Stomach (tissue), 4 donors: ENCODE measurements at regions not wholly inside any gene's neighbourhood (a gene's known extent, or its start where the extent isn't known, plus 50 kb on each side); places are given as distances from the start of the nearest gene placed in this dataset.

ENCODE experiments used
- POLR2AphosphoS5 ChIP-seq, 3 donors: sonication (generic); formaldehyde crosslinking; IDR thresholded peaks; one replicate each; pipeline ENCODE4 v1.6.1; 2016; ENCODE audit warnings: antibody characterized with exemption in 3 of 3
- TF ChIP-seq, protein P1 (sequence below), 7 experiments: fragments of 450-650 bp in 4 of 7; fragments of 200-600 bp in 3 of 7; sonication (generic) in 3 of 7; IDR thresholded peaks; one replicate each; pipeline ENCODE4 v1.5.1; 2016 to 2019; ENCODE audit warnings: antibody characterized with exemption in 7 of 7, control low read depth in 2 of 7, mild to moderate bottlenecking in 1 of 7

DNA sequence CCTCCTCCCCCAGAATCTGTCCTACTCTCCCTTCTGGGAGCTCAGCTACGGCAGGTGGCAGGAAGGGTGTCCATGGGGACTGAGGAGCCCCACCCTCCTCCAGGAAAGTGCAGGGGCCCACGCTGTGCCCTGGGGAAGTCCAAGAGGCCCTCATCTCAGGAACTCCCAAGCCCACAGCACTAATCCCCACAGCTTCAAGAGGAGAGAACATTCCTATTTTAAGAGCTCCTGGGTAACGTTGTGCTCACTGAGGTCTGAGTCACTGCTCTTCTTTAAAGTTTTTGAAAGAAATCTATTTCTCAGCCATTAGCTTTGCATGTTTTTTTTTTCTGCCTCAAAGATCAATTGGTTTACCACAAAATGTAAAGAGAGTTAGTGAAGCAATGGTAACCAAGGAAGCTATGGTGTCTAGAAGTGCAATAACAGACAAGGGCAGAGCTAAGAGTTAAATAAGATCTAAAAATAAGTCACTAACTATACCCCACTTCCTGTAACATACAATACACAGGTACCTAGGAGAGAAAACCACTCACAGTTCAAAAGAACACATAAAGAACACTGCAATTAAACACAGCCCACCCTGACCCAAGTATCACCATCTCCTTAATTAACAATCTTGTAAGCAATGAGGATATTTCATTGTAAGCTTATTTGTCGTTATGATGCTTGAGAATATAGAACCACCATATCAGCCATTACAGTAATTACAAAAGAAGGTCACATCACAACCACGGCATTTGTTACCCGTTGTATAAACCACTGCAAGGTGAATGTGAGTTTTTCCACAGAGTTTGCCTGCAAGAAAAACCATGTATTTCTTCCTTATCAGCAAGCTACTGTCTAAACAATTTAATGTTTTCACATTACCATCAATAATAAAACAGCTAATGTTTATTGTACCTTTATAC is 382.3 kb upstream of the SLC30A5 start:
- TF ChIP-seq, protein P1, sequence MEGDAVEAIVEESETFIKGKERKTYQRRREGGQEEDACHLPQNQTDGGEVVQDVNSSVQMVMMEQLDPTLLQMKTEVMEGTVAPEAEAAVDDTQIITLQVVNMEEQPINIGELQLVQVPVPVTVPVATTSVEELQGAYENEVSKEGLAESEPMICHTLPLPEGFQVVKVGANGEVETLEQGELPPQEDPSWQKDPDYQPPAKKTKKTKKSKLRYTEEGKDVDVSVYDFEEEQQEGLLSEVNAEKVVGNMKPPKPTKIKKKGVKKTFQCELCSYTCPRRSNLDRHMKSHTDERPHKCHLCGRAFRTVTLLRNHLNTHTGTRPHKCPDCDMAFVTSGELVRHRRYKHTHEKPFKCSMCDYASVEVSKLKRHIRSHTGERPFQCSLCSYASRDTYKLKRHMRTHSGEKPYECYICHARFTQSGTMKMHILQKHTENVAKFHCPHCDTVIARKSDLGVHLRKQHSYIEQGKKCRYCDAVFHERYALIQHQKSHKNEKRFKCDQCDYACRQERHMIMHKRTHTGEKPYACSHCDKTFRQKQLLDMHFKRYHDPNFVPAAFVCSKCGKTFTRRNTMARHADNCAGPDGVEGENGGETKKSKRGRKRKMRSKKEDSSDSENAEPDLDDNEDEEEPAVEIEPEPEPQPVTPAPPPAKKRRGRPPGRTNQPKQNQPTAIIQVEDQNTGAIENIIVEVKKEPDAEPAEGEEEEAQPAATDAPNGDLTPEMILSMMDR (IDR thresholded peaks at IDR 0.05) = no peak
- TF ChIP-seq POLR2AphosphoS5 (IDR thresholded peaks at IDR 0.05) = no peak
